Endothelial cell of umbilical vein (primary cell): ENCODE measurements at regions not wholly inside any gene's neighbourhood (a gene's known extent, or its start where the extent isn't known, plus 50 kb on each side); places are given as distances from the start of the nearest gene placed in this dataset.

Experiments used
- BruUV-seq: library from RNA; stranded (reverse); fragments of 400-500 nt; replicated peaks from 2 replicates; lab custom pipeline; 2021; lab: Mats Ljungman, UMichigan
- CTCF ChIA-PET: fragments of 300-600, 350-600 bp; sonication (Branson Sonifier 250); formaldehyde crosslinking; loops from one replicate; lab custom pipeline; 2021; ENCODE audit warnings: antibody characterized with exemption, inconsistent platforms; lab: Charles Lee
- POLR2A ChIA-PET: fragments of 300-600, 350-600 bp; sonication (Branson Sonifier 250); formaldehyde crosslinking; loops from one replicate; lab custom pipeline; 2021; ENCODE audit warnings: antibody characterized with exemption, inconsistent platforms; lab: Charles Lee
- DNase-seq: peaks from one replicate; pipeline ENCODE4 v3.0.0-alpha.2; 2011; ENCODE audit warnings: low read depth, low spot score
- FAIRE-seq: peaks from 2 replicates; lab custom pipeline; 2011; peaks lifted over from hg19 to GRCh38; lab: Jason Lieb, UNC
- H2AFZ ChIP-seq: 2 replicates; pipeline ENCODE4 v1.6.0; 2012; ENCODE audit warnings: low read depth, low read length, control low read depth, inconsistent platforms
- H3K27ac ChIP-seq: 2 replicates; pipeline ENCODE4 v1.5.1; 2011; ENCODE audit warnings: low read depth, mild to moderate bottlenecking, control low read depth, low read length, moderate library complexity; ENCODE audit not compliant: insufficient read depth
- H3K27me3 ChIP-seq, 2 experiments: 2 replicates each; pipeline versions ENCODE4 v1.6.0 to v1.6.1; 2011; ENCODE audit warnings: low read length in 2 of 2, mixed read lengths in 1 of 2; ENCODE audit not compliant: control insufficient read depth in 2 of 2, insufficient read depth in 2 of 2
- H3K36me3 ChIP-seq, 2 experiments: 2 replicates in 1 of 2; 3 replicates in 1 of 2; pipeline ENCODE4 v1.5.1; 2011; ENCODE audit warnings: low read length in 2 of 2, mild to moderate bottlenecking in 1 of 2, moderate library complexity in 1 of 2; ENCODE audit not compliant: control insufficient read depth in 2 of 2, insufficient read depth in 2 of 2; ENCODE audit errors: extremely low read depth in 1 of 2
- H3K4me1 ChIP-seq: 3 replicates; pipeline ENCODE4 v1.5.1; 2011; ENCODE audit warnings: mild to moderate bottlenecking, low read length; ENCODE audit not compliant: control insufficient read depth, insufficient read depth; ENCODE audit errors: extremely low read depth
- H3K4me2 ChIP-seq: 2 replicates; pipeline ENCODE4 v1.6.1; 2011; ENCODE audit warnings: low read length, control low read depth, mixed read lengths; ENCODE audit not compliant: insufficient read depth
- H3K4me3 ChIP-seq, 3 experiments: fragments of 200-600 bp in 1 of 3; sonication (generic), shearing (Covaris generic) in 1 of 3; replicated peaks in 1 of 3; 2 replicates each; pipeline ENCODE4 v1.5.1; 2011 to 2016; ENCODE audit warnings: control low read depth in 3 of 3, low read length in 3 of 3, mild to moderate bottlenecking in 2 of 3, inconsistent platforms in 1 of 3, low read depth in 1 of 3, moderate library complexity in 1 of 3; ENCODE audit not compliant: insufficient read depth in 1 of 3
- H3K79me2 ChIP-seq: 2 replicates; pipeline ENCODE4 v1.6.0; 2012; ENCODE audit warnings: low read length, inconsistent platforms; ENCODE audit not compliant: control insufficient read depth, insufficient read depth
- H3K9ac ChIP-seq: replicated peaks from 2 replicates; pipeline ENCODE3; 2011; ENCODE audit warnings: low read length, control low read depth; ENCODE audit not compliant: insufficient read depth; ENCODE audit errors: extremely low read depth
- H3K9me1 ChIP-seq: replicated peaks from 3 replicates; pipeline ENCODE4 v1.6.0; 2011; ENCODE audit warnings: mild to moderate bottlenecking, low read length; ENCODE audit not compliant: control insufficient read depth, insufficient read depth; ENCODE audit errors: extremely low read depth
- H3K9me3 ChIP-seq: replicated peaks from 2 replicates; pipeline ENCODE4 v1.5.1; 2012; ENCODE audit warnings: low read length, inconsistent platforms; ENCODE audit not compliant: control insufficient read depth, insufficient read depth
- H4K20me1 ChIP-seq: replicated peaks from 2 replicates; pipeline ENCODE3; 2011; ENCODE audit warnings: mild to moderate bottlenecking, low read length; ENCODE audit not compliant: control insufficient read depth, insufficient read depth; ENCODE audit errors: extremely low read depth
- CTCF ChIP-seq, 2 donors: IDR thresholded peaks; 1 replicate in 1 of 2; 2 replicates in 1 of 2; pipeline ENCODE4 v1.5.1; 2011; ENCODE audit warnings: low read length in 2 of 2, mild to moderate bottlenecking in 2 of 2, moderate library complexity in 2 of 2, control low read depth in 1 of 2, inconsistent platforms in 1 of 2, low read depth in 1 of 2; ENCODE audit not compliant: insufficient read depth in 1 of 2; ENCODE audit errors: extremely low read depth in 1 of 2
- EZH2 ChIP-seq: IDR thresholded peaks from 2 replicates; pipeline ENCODE4 v1.6.1; 2012; ENCODE audit warnings: borderline replicate concordance, low read depth, mild to moderate bottlenecking, moderate library complexity, low read length, inconsistent platforms; ENCODE audit not compliant: severe bottlenecking
- FOS ChIP-seq: IDR thresholded peaks from 2 replicates; pipeline ENCODE4 v1.6.1; 2011; ENCODE audit warnings: mild to moderate bottlenecking, low read length, moderate library complexity, borderline replicate concordance; ENCODE audit not compliant: insufficient read depth
- GATA2 ChIP-seq: IDR thresholded peaks from 2 replicates; pipeline ENCODE4 v1.7.0; 2011; ENCODE audit warnings: low read depth, mild to moderate bottlenecking, moderate library complexity, mixed read lengths, low read length; ENCODE audit not compliant: insufficient read length, insufficient read depth
- JUN ChIP-seq: IDR thresholded peaks from 2 replicates; pipeline ENCODE4 v1.6.1; 2011; ENCODE audit warnings: borderline replicate concordance, low read depth; ENCODE audit not compliant: insufficient read length, insufficient read depth
- MAX ChIP-seq: IDR thresholded peaks from 2 replicates; pipeline ENCODE4 v1.6.1; 2011; ENCODE audit not compliant: insufficient read depth, insufficient read length
- MYC ChIP-seq: IDR thresholded peaks from one replicate; pipeline ENCODE4 v1.6.1; 2011; ENCODE audit warnings: mild to moderate bottlenecking, low read depth, low read length
- POLR2A ChIP-seq: IDR thresholded peaks from 2 replicates; pipeline ENCODE4 v1.6.1; 2012; ENCODE audit warnings: low read depth, mild to moderate bottlenecking, control low read depth, low read length
- POLR2AphosphoS5 ChIP-seq: IDR thresholded peaks from 2 replicates; pipeline ENCODE4 v1.6.1; 2012; ENCODE audit warnings: low read depth, mild to moderate bottlenecking, control low read depth, low read length, moderate library complexity; ENCODE audit not compliant: insufficient read depth
- dilution Hi-C: fragments of 300-500 bp; cut with MboI; formaldehyde crosslinking; loops from one replicate; pipeline ENCODE4 v1.15.0; 2019; ENCODE audit warnings: low sequenced_read_pairs; ENCODE audit not compliant: extremely low pct_ligation_motif_present
- intact Hi-C: fragments of 100-400 bp; cut with micrococcal nuclease; formaldehyde crosslinking; loops from one replicate; pipeline ENCODE4 v1.10.0; 2022

- Histone ChIP-seq H3K79me2 (no peaks in the 10 kb centered on the region), H2AFZ (no peak overlapping the region), H3K4me2 (peak overlapping the region; percentile 36), H3K4me1 (peaks cover 12% of the 10 kb centered on the region), H3K4me3 (no peak overlapping the region), H3K9ac (no peak overlapping the region), H3K36me3 (no peaks in the 10 kb centered on the region), H4K20me1 (no peaks in the 10 kb centered on the region), H3K27ac (peak overlapping the region; percentile 18), H3K9me1 (no peaks in the 10 kb centered on the region), H3K27me3 (no peaks in the 10 kb centered on the region), H3K9me3 (no peaks in the 10 kb centered on the region)
- ChIA-PET POLR2A (no interaction called here), CTCF (no interaction called here)
- no TSS peak for BruUV-seq
- peak; percentile 57 for DNase-seq
- no peak for TF ChIP-seq MAX
- no peak for TF ChIP-seq EZH2
- no peak for TF ChIP-seq GATA2
- no peak for TF ChIP-seq CTCF (IDR thresholded peaks at IDR 0.05; ENCODE audit: extremely low read depth in 1 of 2, insufficient read depth in 1 of 2, low read depth in 1 of 2, low read length in 2 of 2)
- TF ChIP-seq POLR2AphosphoS5 = no peak
- no peak for TF ChIP-seq POLR2A
- no peak for TF ChIP-seq JUN
- no peak for TF ChIP-seq MYC
- TF ChIP-seq FOS = no peak
- peak; percentile 59 for FAIRE-seq
- intact Hi-C loops (no loop called here), dilution Hi-C loops (no loop called here)
Measured at GRCh38 chrX:118271775-118272174, 74.1 kb upstream of the WDR44 start.
